NCI-H524 treated with DMSO at 0.1 percent for 48 hours (cell line): ENCODE measurements at regions not wholly inside any gene's neighbourhood (a gene's known extent, or its start where the extent isn't known, plus 50 kb on each side); places are given as distances from the start of the nearest gene placed in this dataset.
"Not testable (repeated sequence)": the region's sequence is repeated elsewhere in the genome, so short reads cannot be mapped to it uniquely, and the experiment has no call there.

Source experiments
- DNase-seq: peaks from one replicate; lab custom pipeline; 2025; lab: John Stamatoyannopoulos, UW

GRCh38 chr5:4019009-4019769 lies 423.6 kb downstream of the IRX1 start:
- no peak for DNase-seq

GRCh38 chr5:4019841-4020240 lies 424.2 kb downstream of the IRX1 start:
- DNase-seq, result no peak

- DNase-seq, result no peak
Observed at GRCh38 chr5:4020400-4020799, 424.8 kb downstream of the IRX1 start.

- DNase-seq, result no peak
Observed at GRCh38 chr5:4022056-4022670, 426.5 kb downstream of the IRX1 start.

GRCh38 chr5:4023091-4023752 lies 427.6 kb downstream of the IRX1 start:
- no peak for DNase-seq

GRCh38 chr5:4023753-4024335 lies 428.2 kb downstream of the IRX1 start:
- no peak for DNase-seq

GRCh38 chr5:4027088-4027734 lies 431.6 kb downstream of the IRX1 start:
- no peak for DNase-seq

- no peak for DNase-seq
Observed at GRCh38 chr5:4028384-4028783, 432.8 kb downstream of the IRX1 start.

GRCh38 chr5:4033546-4033945 lies 437.9 kb downstream of the IRX1 start:
- not testable (repeated sequence) for DNase-seq

- DNase-seq, result no peak
Observed at GRCh38 chr5:4036861-4037260, 441.2 kb downstream of the IRX1 start.

- no peak for DNase-seq
Observed at GRCh38 chr5:4038994-4039393, 443.4 kb downstream of the IRX1 start.

- DNase-seq, result no peak
Observed at GRCh38 chr5:4042311-4042710, 446.7 kb downstream of the IRX1 start.

- DNase-seq, result no peak
Observed at GRCh38 chr5:4043135-4043534, 447.5 kb downstream of the IRX1 start.

- no peak for DNase-seq
Observed at GRCh38 chr5:4044881-4045280, 449.2 kb downstream of the IRX1 start.

GRCh38 chr5:4048398-4048797 lies 452.8 kb downstream of the IRX1 start:
- no peak for DNase-seq

- no peak for DNase-seq
Observed at GRCh38 chr5:4050203-4050602, 454.6 kb downstream of the IRX1 start.

GRCh38 chr5:4053136-4053535 lies 457.5 kb downstream of the IRX1 start:
- no peak for DNase-seq

GRCh38 chr5:4054092-4054491 lies 458.5 kb downstream of the IRX1 start:
- no peak for DNase-seq

GRCh38 chr5:4058899-4059298 lies 463.3 kb downstream of the IRX1 start:
- DNase-seq, result no peak

- DNase-seq, result no peak
Observed at GRCh38 chr5:4065472-4066320, 470.1 kb downstream of the IRX1 start.

GRCh38 chr5:4068171-4068570 lies 472.5 kb downstream of the IRX1 start:
- no peak for DNase-seq
